ENCODE measurements at regions not wholly inside any gene's neighbourhood (a gene's known extent, or its start where the extent isn't known, plus 50 kb on each side); places are given as distances from the start of the nearest gene placed in this dataset.

DNA sequence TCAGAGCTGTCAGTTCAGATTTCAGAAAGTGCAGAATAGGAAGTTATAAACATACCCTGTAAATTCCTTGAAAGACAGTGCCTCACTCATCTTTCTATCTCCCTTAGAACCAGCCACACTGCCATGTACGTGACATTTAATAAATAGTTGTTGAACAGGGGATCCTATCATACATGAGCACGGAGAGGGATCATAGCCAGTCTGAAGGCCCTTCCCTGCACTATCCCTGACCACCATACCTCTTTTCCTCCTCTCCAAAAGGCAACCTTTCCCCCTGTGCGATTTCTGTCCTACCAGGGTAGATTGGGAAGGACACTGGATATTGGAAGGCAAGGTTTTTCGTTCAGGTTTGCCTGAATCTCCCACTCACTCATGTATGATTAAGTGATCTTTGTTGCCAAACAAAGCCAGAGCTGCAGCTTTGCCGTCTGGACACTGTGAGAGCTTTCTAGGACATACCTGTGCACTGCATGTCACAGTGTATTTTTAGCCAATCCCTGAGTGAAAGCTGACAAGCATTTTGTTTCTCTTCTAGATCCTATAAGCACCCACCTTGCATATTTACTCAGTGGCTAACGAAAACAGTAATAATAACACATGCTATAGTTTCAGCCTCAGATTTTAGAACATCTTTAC, 986.5 kb upstream of the WWC1 start:
- Mint-ChIP-seq H3K9me3 (peaks cover 13 to 36% (median 27%) of the 10 kb centered on the region in 6 donors), H3K36me3 (no peaks in the 10 kb centered on the region), H3K27me3 (ENCODE audit: low read depth in 3 of 3) (peaks cover 0 to 4% (median 3%) of the 10 kb centered on the region in 3 donors), H3K4me3 (no peak overlapping the region), H3K27ac (no peak overlapping the region), H3K4me1 (no peaks in the 10 kb centered on the region)
- DNase-seq = no peak

DNA sequence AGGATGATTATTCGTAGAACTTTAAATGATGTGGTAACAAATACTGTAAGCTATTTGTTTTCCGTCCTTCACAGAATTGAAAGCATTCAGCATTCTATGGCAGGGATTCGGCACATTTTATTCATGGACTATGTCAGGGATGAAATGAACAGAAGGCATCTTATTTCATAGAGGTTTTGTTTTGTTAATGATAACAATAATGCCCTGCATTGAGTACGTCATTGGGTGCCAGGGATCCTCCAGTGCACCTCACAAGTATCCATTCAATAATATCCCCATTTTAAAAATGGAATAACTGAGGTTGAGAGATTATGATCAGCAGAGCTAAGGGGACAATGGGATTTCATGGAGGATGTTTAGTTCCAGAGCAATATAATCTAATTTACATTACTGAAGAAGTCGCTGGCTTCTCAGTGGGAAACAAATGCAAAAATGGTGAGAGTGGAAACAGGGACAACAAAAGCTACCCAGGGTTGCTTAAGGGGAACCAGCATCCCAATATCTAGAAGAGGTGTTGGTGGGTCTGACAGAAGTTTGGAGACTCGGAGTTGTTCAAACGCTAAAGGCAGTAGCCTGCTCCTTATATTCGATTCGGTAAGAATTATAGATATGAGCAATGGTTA, 985.7 kb upstream of the WWC1 start:
- peaks cover 8 to 29% (median 20%) of the 10 kb centered on the region in 6 donors for H3K9me3 Mint-ChIP-seq
- no peaks in the 10 kb centered on the region for H3K4me1 Mint-ChIP-seq
- H3K36me3 Mint-ChIP-seq = no peaks in the 10 kb centered on the region
- H3K4me3 Mint-ChIP-seq = no peak overlapping the region
- peaks cover 0 to 4% (median 3%) of the 10 kb centered on the region in 3 donors for H3K27me3 Mint-ChIP-seq (ENCODE audit: low read depth in 3 of 3)
- no peak for DNase-seq
- H3K27ac Mint-ChIP-seq = no peak overlapping the region

DNA sequence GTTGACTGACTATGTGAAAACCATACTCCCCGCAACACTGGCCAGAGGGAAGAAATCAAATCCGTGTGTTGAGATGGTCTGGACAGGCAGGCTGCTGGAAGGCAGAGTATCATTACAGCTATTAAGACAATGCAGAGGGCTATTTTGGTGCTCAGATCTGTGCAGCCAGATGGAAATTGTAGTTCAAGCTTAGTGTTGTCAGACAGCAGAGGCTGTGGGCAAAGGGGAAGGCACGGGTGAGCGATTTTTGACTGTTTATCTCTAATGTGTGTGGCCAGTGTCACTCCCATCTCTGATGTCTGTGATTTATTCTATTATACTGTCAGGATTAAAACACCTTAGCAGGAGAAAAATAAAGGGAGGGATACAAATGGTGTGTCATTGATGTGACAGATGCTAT, 984.4 kb upstream of the WWC1 start:
- Mint-ChIP-seq H3K4me3 (no peak overlapping the region), H3K27ac (no peak overlapping the region), H3K27me3 (ENCODE audit: low read depth in 3 of 3) (peaks cover 0 to 4% (median 2%) of the 10 kb centered on the region in 3 donors), H3K4me1 (no peaks in the 10 kb centered on the region), H3K36me3 (no peaks in the 10 kb centered on the region), H3K9me3 (peaks cover 4 to 30% (median 14%) of the 10 kb centered on the region in 6 donors)
- no peak for DNase-seq

DNA sequence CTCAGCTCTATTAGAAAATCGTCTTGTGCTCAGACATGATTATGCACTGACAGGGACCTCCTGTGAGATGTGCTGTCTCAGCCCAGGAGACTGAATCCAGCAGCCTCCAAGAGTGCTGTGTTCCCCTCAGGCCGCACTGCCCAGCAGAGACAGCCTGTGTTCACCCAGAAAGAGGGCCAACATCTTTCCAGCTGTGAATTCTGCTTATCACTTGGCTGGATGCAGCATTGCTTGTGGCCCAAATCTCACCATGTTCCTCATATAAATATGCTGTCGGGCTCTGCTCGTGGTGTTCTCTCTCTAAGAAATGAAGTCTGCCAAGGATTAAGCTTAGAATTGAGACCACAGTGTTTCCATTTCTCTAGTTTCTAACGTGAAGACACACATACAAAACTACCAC, 983.0 kb upstream of the WWC1 start:
- Mint-ChIP-seq H3K36me3 (no peaks in the 10 kb centered on the region), H3K27ac (no peak overlapping the region), H3K27me3 (ENCODE audit: low read depth in 3 of 3) (peaks cover 0 to 4% (median 2%) of the 10 kb centered on the region in 3 donors), H3K4me3 (no peak overlapping the region), H3K9me3 (peaks cover 2 to 23% (median 8%) of the 10 kb centered on the region in 6 donors), H3K4me1 (no peaks in the 10 kb centered on the region)
- no peak for DNase-seq

DNA sequence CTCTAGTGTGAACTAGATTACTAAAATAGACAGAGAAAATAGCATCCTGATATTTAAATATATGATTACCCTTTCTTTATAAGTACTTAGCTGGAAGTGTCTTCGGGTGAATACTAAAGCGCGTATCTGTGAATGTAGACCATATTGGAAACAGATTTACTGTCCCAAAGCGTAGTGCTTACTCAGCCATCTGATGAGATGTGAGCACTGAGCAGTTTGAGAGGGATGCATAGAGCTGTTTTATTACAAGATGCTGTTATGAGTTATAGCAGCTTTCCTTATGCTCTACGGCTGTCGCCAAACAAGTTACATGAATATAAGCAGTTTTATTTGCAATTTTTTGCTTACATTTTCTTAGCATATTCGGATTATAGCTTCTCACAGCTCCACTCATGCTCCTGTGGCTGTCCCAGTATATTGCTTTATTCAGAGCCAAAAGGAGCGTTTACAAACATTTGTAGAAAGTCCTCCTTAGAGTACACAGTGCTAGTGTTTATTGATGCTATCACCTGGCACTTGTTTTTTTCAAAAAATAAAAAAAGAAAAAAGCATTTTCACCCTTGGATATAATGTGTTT, 981.4 kb upstream of the WWC1 start:
- no peak for DNase-seq

GRCh38 chr5:167311340-167311739, 980.1 kb upstream of the WWC1 start:
- peaks cover 4 to 17% (median 5%) of the 10 kb centered on the region in 6 donors for H3K9me3 Mint-ChIP-seq
- no peaks in the 10 kb centered on the region for H3K4me1 Mint-ChIP-seq
- H3K27me3 Mint-ChIP-seq (ENCODE audit: low read depth in 3 of 3) = peaks cover 0 to 2% (median under 1%) of the 10 kb centered on the region in 3 donors
- no peak for DNase-seq
- H3K4me3 Mint-ChIP-seq = no peak overlapping the region
- no peak overlapping the region for H3K27ac Mint-ChIP-seq
- H3K36me3 Mint-ChIP-seq = no peaks in the 10 kb centered on the region

More for the DNA sequence above, 981.4 kb upstream of the WWC1 start:
- Mint-ChIP-seq H3K4me3 (no peak overlapping the region), H3K4me1 (no peaks in the 10 kb centered on the region), H3K27me3 (ENCODE audit: low read depth in 3 of 3) (peaks cover 0 to 2% (median 2%) of the 10 kb centered on the region in 3 donors), H3K9me3 (peaks cover 0 to 23% (median 8%) of the 10 kb centered on the region in 6 donors), H3K27ac (no peak overlapping the region), H3K36me3 (no peaks in the 10 kb centered on the region)

DNA sequence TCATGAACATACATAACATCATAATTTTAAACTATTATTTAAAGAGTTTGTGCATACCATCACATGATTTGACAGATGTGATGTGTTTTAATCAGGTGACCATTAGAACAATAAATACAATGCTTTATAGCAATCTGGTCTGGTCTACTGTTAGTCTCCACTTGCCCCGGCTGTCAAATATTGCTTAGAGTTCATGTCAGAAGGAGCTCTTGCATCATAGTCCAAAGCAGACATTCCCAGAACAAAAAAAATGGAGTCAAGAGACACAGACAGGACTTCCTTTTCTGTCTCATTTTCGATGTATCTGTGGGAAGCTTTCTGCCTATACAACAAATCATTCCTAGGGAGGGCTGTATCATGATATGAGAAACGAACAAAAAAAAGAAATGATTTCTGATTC, 979.2 kb upstream of the WWC1 start:
- no peaks in the 10 kb centered on the region for H3K36me3 Mint-ChIP-seq
- no peak for DNase-seq
- no peak overlapping the region for H3K27ac Mint-ChIP-seq
- no peak overlapping the region for H3K4me3 Mint-ChIP-seq
- peaks cover 0 to 2% (median 0%) of the 10 kb centered on the region in 3 donors for H3K27me3 Mint-ChIP-seq (ENCODE audit: low read depth in 3 of 3)
- H3K4me1 Mint-ChIP-seq = no peaks in the 10 kb centered on the region
- peaks cover 4 to 22% (median 5%) of the 10 kb centered on the region in 6 donors for H3K9me3 Mint-ChIP-seq

- no peak for DNase-seq
- Mint-ChIP-seq H3K27ac (no peak overlapping the region), H3K9me3 (peaks cover 3 to 16% (median 3%) of the 10 kb centered on the region in 6 donors), H3K4me3 (no peak overlapping the region), H3K36me3 (no peaks in the 10 kb centered on the region), H3K4me1 (no peaks in the 10 kb centered on the region), H3K27me3 (ENCODE audit: low read depth in 3 of 3) (peaks cover 0 to 2% (median 0%) of the 10 kb centered on the region in 3 donors)
These were observed 975.7 kb upstream of the WWC1 start for GRCh38 chr5:167315762-167316161.

GRCh38 chr5:167317884-167318283, 973.6 kb upstream of the WWC1 start:
- H3K27me3 Mint-ChIP-seq (ENCODE audit: low read depth in 3 of 3) = peaks cover 0 to 2% (median 0%) of the 10 kb centered on the region in 3 donors
- no peak for DNase-seq
- no peaks in the 10 kb centered on the region for H3K4me1 Mint-ChIP-seq
- H3K4me3 Mint-ChIP-seq = no peak overlapping the region
- H3K27ac Mint-ChIP-seq = no peak overlapping the region
- H3K9me3 Mint-ChIP-seq = peaks cover 2 to 16% (median 9%) of the 10 kb centered on the region in 6 donors
- H3K36me3 Mint-ChIP-seq = no peaks in the 10 kb centered on the region

DNA sequence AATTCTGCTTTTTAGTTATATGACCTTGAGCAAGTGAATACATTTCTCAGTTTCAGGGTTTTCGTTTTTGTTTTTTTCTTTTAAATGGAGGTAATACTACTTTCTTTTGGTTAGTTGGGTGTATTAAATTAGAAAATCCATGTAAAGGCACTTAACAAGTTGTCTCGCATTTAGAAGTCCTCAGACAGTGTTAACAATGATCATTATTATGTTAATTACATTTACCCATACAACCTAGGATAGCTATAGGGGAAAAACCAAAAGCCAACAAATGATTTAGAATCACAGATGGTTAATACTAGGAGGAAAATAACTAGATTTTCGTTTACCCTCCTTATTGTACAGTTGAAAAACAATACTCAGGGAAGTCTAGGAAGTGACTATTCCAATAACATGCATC, 972.2 kb upstream of the WWC1 start:
- H3K27ac Mint-ChIP-seq = no peak overlapping the region
- no peak for DNase-seq
- no peak overlapping the region for H3K4me3 Mint-ChIP-seq
- peaks cover 0 to 2% (median 0%) of the 10 kb centered on the region in 3 donors for H3K27me3 Mint-ChIP-seq (ENCODE audit: low read depth in 3 of 3)
- no peaks in the 10 kb centered on the region for H3K4me1 Mint-ChIP-seq
- H3K36me3 Mint-ChIP-seq = no peaks in the 10 kb centered on the region
- H3K9me3 Mint-ChIP-seq = peaks cover 2 to 26% (median 10%) of the 10 kb centered on the region in 6 donors

- no peak overlapping the region for H3K4me3 Mint-ChIP-seq
- H3K9me3 Mint-ChIP-seq = peaks cover 2 to 26% (median 10%) of the 10 kb centered on the region in 6 donors
- H3K4me1 Mint-ChIP-seq = no peaks in the 10 kb centered on the region
- DNase-seq = no peak
- H3K36me3 Mint-ChIP-seq = no peaks in the 10 kb centered on the region
- no peak overlapping the region for H3K27ac Mint-ChIP-seq
- H3K27me3 Mint-ChIP-seq (ENCODE audit: low read depth in 3 of 3) = peaks cover 0 to 2% (median 0%) of the 10 kb centered on the region in 3 donors
These were observed 971.4 kb upstream of the WWC1 start for GRCh38 chr5:167320019-167320418.

DNA sequence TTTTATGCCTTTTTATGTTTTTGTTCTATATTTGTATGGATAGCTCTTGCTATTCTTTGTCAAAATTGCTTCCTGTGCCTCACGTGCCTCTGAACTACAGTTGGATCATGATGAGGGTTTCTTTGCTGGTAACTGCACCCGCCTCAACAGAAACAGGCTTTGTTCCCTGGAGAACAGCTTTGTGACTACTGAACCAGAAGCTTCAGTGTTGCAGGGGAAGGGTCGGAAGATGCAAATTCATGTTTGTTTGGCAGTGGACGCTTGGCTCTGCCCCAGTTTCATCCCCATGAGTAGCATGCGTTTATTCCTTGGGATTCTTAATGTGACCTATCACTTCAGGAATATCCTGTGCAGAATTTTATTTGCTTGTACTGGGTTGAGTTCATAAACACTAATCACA, 959.1 kb upstream of the WWC1 start:
- Mint-ChIP-seq H3K4me3 (no peak overlapping the region), H3K27ac (no peak overlapping the region)

DNA sequence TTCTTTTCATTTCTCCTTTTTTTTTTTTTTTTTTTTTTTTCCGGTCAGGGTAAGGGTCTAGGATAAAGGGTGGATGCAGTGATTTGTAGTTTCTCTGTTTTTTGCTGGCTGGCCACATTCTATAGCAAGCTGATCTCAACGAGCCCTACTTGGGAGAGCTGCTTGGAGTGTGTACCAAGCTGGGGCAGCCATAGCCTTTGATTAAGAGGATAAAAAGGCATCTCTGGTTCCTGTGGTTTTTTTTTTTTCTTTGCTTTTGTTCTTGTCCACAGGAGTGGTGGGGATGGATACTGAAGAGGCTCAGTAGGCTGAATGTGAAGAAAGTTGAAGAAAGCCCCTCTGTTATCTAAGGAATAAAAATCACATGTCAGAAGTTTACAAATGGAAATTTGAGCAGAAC, 955.3 kb upstream of the WWC1 start:
- Mint-ChIP-seq H3K27ac (no peak overlapping the region), H3K4me1 (no peaks in the 10 kb centered on the region), H3K9me3 (peaks cover 8 to 48% (median 20%) of the 10 kb centered on the region in 6 donors), H3K4me3 (no peak overlapping the region), H3K27me3 (ENCODE audit: low read depth in 3 of 3) (no peaks in the 10 kb centered on the region), H3K36me3 (no peaks in the 10 kb centered on the region)
- DNase-seq = no peak

More for the DNA sequence above, 959.1 kb upstream of the WWC1 start:
- peaks cover 0 to 3% (median 0%) of the 10 kb centered on the region in 3 donors for H3K36me3 Mint-ChIP-seq
- peaks cover 9 to 52% (median 25%) of the 10 kb centered on the region in 6 donors for H3K9me3 Mint-ChIP-seq
- no peaks in the 10 kb centered on the region for H3K4me1 Mint-ChIP-seq
- no peak for DNase-seq
- H3K27me3 Mint-ChIP-seq (ENCODE audit: low read depth in 3 of 3) = peaks cover 0 to 1% (median 0%) of the 10 kb centered on the region in 3 donors

GRCh38 chr5:167339205-167339604, 952.2 kb upstream of the WWC1 start:
- H3K27ac Mint-ChIP-seq = no peak overlapping the region
- no peaks in the 10 kb centered on the region for H3K36me3 Mint-ChIP-seq
- H3K27me3 Mint-ChIP-seq (ENCODE audit: low read depth in 3 of 3) = no peaks in the 10 kb centered on the region
- H3K4me1 Mint-ChIP-seq = no peaks in the 10 kb centered on the region
- H3K4me3 Mint-ChIP-seq = no peak overlapping the region
- H3K9me3 Mint-ChIP-seq = peaks cover 5 to 47% (median 16%) of the 10 kb centered on the region in 6 donors
- no peak for DNase-seq
